ENCODE measurements at regions not wholly inside any gene's neighbourhood (a gene's known extent, or its start where the extent isn't known, plus 50 kb on each side); places are given as distances from the start of the nearest gene placed in this dataset.

DNA sequence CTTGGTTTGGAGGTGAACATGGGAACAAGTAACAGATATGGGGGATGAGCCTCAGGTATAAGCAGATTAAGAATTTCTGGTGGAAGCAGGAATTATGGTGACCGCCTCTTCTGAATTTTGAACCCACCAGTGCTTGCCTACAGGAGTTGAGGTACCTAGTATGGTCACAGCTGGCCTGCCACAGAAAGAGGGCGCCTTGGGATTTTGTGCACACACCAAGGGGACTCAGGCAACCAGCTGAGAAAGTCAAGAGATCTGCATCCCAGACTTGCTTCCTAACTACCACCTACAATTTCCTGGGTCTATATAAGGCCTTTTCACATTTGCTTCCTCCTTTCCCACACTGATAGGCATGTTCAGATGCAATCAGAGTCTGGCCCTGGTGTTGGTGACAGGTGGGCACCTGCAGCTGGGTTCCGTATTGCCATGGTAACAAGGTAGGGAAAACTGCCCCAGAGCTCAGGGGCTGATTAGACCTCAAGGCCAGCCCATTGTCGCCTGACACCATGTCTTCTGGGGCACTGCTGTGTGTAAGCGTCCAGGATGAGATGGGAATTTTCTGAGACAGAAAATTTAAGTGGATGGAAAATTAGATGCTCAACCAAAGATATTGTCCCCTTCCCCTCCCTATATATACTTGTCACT is 75.9 kb upstream of the RASGRF1 start:
- TF ChIP-seq, protein P1, sequence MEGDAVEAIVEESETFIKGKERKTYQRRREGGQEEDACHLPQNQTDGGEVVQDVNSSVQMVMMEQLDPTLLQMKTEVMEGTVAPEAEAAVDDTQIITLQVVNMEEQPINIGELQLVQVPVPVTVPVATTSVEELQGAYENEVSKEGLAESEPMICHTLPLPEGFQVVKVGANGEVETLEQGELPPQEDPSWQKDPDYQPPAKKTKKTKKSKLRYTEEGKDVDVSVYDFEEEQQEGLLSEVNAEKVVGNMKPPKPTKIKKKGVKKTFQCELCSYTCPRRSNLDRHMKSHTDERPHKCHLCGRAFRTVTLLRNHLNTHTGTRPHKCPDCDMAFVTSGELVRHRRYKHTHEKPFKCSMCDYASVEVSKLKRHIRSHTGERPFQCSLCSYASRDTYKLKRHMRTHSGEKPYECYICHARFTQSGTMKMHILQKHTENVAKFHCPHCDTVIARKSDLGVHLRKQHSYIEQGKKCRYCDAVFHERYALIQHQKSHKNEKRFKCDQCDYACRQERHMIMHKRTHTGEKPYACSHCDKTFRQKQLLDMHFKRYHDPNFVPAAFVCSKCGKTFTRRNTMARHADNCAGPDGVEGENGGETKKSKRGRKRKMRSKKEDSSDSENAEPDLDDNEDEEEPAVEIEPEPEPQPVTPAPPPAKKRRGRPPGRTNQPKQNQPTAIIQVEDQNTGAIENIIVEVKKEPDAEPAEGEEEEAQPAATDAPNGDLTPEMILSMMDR (conservative IDR thresholded peaks at IDR 0.05), result no peak
- no peak for TF ChIP-seq EZH2 (IDR thresholded peaks at IDR 0.05; ENCODE audit: low read depth)
